ENCODE measurements at regions not wholly inside any gene's neighbourhood (a gene's known extent, or its start where the extent isn't known, plus 50 kb on each side); places are given as distances from the start of the nearest gene placed in this dataset.

DNA sequence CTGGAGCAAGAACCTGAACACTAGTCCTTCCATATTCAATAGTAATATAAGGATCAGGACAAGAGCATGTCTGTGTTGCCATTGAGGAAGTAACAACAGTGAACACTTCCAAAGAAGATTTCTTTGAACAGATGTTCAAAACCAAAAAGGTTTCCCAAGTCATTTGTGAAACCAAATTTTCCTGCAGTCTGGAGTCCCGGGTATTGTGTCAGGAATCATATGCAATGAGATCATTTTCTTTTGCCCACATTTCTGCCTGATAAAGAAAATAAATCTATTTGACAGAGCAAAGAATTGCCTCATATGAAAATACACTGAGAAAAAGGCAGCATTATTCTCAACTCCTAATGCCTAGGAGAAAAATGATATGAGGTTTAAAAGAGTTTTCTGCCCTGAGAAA is 151.7 kb downstream of the SNX18 start:
- Histone ChIP-seq H3K4me1 (peaks cover 21 to 51% (median 45%) of the 10 kb centered on the region in 4 donors), H3K27ac (no peak overlapping the region), H3K4me3 (no peak overlapping the region), H3K27me3 (no peaks in the 10 kb centered on the region), H3K36me3 (no peaks in the 10 kb centered on the region), H3K9me3 (no peaks in the 10 kb centered on the region)
- TF ChIP-seq EP300 (IDR thresholded peaks at IDR 0.05) (no peak), POLR2A (IDR thresholded peaks at IDR 0.05) (no peak), POLR2AphosphoS5 (IDR thresholded peaks at IDR 0.05) (no peak), CTCF (IDR thresholded peaks at IDR 0.05) (no peak)
- DNase-seq (no peak), ATAC-seq (ENCODE audit: low FRiP score in 2 of 2) (no peak)
- WGBS, 2 donors: 33 to 35% methylated on average over 1 of the region's 1 CpG

- Histone ChIP-seq H3K9me3 (no peaks in the 10 kb centered on the region), H3K36me3 (no peaks in the 10 kb centered on the region), H3K4me1 (peaks cover 13 to 39% (median 34%) of the 10 kb centered on the region in 4 donors), H3K4me3 (no peak overlapping the region), H3K27ac (no peak overlapping the region), H3K27me3 (no peaks in the 10 kb centered on the region)
- TF ChIP-seq POLR2A (IDR thresholded peaks at IDR 0.05): no peak
- TF ChIP-seq CTCF (IDR thresholded peaks at IDR 0.05): no peak
- TF ChIP-seq EP300 (IDR thresholded peaks at IDR 0.05): no peak
- ATAC-seq (ENCODE audit: low FRiP score in 2 of 2): no peak
- no peak for DNase-seq
- 94 to 97% methylated on average over 2 of the region's 2 CpGs for WGBS, 2 donors
Observed at GRCh38 chr5:54668096-54668495, 150.5 kb downstream of the SNX18 start.

- DNase-seq: no peak
- no peak for ATAC-seq (ENCODE audit: low FRiP score in 2 of 2)
- H3K4me3 ChIP-seq: no peak overlapping the region
- no peak for TF ChIP-seq POLR2AphosphoS5 (IDR thresholded peaks at IDR 0.05)
- no peak for TF ChIP-seq CTCF (IDR thresholded peaks at IDR 0.05)
- no peak for TF ChIP-seq POLR2A (IDR thresholded peaks at IDR 0.05)
- no peak for TF ChIP-seq EP300 (IDR thresholded peaks at IDR 0.05)
- 61 to 91% methylated on average over 3 of the region's 3 CpGs for WGBS, 2 donors
- no peaks in the 10 kb centered on the region for H3K27me3 ChIP-seq
- no peaks in the 10 kb centered on the region for H3K9me3 ChIP-seq
- no peak overlapping the region for H3K27ac ChIP-seq
- peaks cover 13 to 29% (median 25%) of the 10 kb centered on the region in 4 donors for H3K4me1 ChIP-seq
- H3K36me3 ChIP-seq: no peaks in the 10 kb centered on the region
Observed at GRCh38 chr5:54667136-54667535, 149.6 kb downstream of the SNX18 start.

DNA sequence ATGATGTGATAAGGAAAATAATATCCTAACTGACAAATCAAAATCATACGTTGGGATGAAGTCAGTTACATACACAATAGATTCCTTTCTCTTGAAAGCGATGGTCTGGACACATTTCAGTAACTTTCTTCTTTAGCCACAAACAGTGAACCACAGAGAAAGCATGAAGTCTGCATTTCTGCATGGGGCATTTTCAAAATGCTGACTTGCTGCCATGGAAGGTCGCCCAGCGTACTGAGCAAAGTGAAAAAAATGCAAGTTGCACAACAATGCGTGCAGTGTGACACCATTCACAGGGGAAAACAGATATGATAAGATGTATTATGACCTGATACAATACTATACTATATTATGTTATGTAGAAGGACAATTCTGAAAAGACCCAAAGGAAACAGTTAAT is 146.3 kb downstream of the SNX18 start:
- no peak for TF ChIP-seq POLR2A (IDR thresholded peaks at IDR 0.05)
- no peak for TF ChIP-seq CTCF (IDR thresholded peaks at IDR 0.05)
- TF ChIP-seq POLR2AphosphoS5 (IDR thresholded peaks at IDR 0.05): peak in 1 of 2 donors; percentile 65
- TF ChIP-seq EP300 (IDR thresholded peaks at IDR 0.05): peak in 1 of 4 donors; percentile 9

DNA sequence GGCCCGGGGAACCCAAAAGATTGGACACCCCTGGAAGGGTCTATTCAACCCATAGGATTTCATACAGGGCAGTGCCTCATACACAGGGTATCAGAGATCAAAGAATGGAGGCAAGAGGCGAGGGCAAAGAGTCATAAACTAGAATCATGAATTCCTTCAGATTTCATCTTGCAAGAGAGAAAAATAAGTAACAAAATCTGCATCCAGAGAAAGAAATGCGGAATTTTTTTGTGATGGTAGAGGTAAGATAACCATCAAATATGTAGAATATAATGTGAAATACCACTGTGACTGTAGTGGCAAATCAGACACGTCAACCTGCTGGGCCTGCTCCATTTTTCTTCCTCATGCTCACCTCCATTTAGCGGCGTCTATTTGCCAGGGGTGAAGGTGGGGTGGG is 143.6 kb downstream of the SNX18 start:
- Histone ChIP-seq H3K27ac (no peak overlapping the region), H3K4me1 (peaks cover 3 to 9% (median 6%) of the 10 kb centered on the region in 4 donors), H3K36me3 (no peaks in the 10 kb centered on the region), H3K4me3 (no peak overlapping the region), H3K27me3 (no peaks in the 10 kb centered on the region), H3K9me3 (no peaks in the 10 kb centered on the region)
- no peak for ATAC-seq (ENCODE audit: low FRiP score in 2 of 2)
- no peak for DNase-seq
- no peak for TF ChIP-seq CTCF (IDR thresholded peaks at IDR 0.05)
- TF ChIP-seq EP300 (IDR thresholded peaks at IDR 0.05): no peak
- TF ChIP-seq POLR2AphosphoS5 (IDR thresholded peaks at IDR 0.05): no peak
- no peak for TF ChIP-seq POLR2A (IDR thresholded peaks at IDR 0.05)
- WGBS, 2 donors: 96 to 98% methylated on average over 6 of the region's 6 CpGs

More for the DNA sequence above, 146.3 kb downstream of the SNX18 start:
- Histone ChIP-seq H3K9me3 (no peaks in the 10 kb centered on the region), H3K4me1 (peaks cover 0 to 3% (median 1%) of the 10 kb centered on the region in 4 donors), H3K36me3 (no peaks in the 10 kb centered on the region), H3K4me3 (no peak overlapping the region), H3K27me3 (no peaks in the 10 kb centered on the region), H3K27ac (no peak overlapping the region)
- 33 to 50% methylated on average over 5 of the region's 5 CpGs for WGBS, 2 donors
- DNase-seq (no peak), ATAC-seq (ENCODE audit: low FRiP score in 2 of 2) (peak in 1 of 2 donors; percentile 77)
